Hypothalamus (tissue), 51 donors: ENCODE measurements at regions not wholly inside any gene's neighbourhood (a gene's known extent, or its start where the extent isn't known, plus 50 kb on each side); places are given as distances from the start of the nearest gene placed in this dataset.

Experiments
- DNase-seq, 51 donors: peaks; one replicate each; lab custom pipeline; 2025; lab: John Stamatoyannopoulos, UW

DNA sequence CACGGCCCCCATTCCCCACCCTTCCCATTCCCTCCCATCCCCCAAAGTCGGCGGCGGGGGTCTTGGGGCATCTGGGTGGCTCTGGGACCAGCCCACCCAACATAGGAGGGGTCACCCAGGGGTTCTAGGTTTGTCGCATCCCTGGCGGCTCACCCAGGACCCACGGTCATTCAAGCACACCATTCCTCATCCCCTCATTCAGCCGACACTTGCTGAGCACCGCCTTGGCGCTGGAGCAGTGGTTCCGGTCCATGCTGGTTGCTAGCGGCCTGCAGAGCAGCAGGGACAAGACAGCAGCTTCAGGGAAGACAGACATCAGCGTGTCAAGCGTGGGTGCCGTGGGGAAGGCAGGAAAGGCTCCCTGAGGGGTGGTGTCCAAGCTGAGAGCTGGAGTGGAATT lies 50.5 kb upstream of the OTOS start:
- no peak for DNase-seq

DNA sequence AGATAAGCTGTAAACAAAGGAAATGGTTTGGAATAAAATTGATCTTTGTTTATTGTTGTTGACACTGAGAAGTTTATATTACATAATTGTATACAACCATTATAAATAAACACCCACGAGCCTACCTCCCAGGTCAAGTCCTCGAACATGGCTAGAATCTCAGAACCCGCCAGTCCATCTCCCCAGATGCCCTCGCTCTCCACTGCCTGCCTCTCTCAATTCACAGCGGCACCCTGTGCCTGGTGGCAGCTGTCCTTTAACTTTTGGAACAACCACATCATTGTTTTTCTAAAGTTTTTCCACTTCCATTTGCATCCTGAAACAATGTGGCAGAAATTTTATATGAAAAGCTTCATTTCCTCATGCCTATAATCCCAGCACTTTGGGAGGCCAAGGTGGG lies 52.2 kb upstream of the OTOS start:
- no peak for DNase-seq

DNA sequence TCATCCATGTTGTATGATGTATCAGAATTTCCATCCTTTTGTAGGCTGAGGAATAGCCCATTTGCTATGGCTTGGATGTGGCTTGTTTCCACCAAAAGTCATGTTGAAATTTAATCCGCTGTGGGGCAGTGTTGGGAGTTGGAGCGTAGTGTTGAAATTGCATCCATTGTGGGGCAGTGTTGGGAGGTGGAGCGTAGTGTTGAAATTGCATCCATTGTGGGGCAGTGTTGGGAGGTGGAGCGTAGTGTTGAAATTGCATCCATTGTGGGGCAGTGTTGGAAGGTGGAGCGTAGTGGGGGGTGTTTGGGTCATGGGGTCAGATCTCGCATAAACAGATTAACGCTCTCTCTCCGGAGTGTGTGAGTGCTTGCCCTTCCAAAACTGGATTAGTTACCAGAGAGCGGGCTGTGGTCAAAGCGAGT lies 53.9 kb upstream of the OTOS start:
- peak in 1 of 51 donors; percentile 5 for DNase-seq

DNA sequence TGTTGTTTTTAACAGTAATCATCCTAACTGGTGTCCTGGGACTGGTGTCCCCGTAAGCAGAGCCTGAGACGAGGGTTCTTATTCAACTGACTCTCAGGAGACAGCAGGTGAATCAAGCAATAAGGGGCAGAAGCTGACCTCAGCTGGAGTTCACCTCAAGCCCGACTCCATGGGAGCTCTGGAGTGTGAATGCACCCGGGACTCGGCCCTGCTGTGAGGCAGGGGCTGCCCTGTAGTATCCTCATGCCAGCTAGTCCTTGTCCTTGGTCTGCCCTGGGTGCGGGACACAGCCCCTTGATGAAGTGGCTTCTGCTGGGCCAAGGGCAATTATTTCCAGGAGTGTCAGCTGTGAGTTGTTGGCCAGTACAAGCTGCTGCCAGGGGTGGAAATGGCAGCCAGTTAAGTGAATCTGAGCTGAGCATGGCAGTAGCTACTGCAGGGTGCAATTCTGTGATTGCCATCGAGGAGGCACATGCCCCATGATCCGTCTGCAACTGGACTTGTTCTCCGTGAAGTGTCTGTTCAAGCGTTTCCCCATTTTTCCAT lies 54.9 kb upstream of the OTOS start:
- DNase-seq = no peak

DNA sequence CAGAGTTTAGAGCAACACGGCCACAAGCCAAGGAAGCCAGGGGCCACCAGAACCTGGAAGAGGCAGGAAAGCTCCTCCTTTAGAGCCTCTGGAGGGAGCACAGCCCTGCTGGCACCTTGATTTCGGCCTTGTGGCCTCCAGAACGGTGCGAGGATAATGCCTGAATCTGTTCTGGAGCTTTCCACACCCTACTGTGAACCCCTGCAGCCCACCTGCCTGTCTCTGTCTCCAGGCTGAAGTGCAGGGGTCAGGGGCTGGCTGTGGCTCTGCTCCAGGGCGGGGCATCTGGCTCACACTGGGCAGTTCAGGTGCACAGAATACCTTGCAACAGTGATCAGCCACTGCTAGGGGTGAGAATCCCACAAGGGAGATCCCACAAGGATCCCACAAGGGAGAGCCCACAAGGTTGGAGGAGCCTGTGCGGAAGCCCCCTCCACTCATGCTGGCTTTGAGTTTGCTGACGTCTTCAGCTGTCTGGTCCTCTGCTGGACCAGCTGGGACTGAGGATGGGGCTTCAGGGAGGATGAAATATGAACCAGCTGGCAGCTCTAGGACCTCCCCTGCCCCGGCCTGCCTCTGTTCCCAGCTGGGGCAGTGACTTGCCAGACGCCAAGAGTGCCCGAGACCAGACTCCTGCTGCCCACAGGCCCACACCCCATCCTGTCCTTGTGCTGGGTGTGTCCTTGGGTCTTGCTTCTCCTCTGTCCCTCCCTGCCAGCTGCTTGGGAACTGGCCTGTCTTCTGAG lies 56.4 kb upstream of the OTOS start:
- no peak for DNase-seq

DNA sequence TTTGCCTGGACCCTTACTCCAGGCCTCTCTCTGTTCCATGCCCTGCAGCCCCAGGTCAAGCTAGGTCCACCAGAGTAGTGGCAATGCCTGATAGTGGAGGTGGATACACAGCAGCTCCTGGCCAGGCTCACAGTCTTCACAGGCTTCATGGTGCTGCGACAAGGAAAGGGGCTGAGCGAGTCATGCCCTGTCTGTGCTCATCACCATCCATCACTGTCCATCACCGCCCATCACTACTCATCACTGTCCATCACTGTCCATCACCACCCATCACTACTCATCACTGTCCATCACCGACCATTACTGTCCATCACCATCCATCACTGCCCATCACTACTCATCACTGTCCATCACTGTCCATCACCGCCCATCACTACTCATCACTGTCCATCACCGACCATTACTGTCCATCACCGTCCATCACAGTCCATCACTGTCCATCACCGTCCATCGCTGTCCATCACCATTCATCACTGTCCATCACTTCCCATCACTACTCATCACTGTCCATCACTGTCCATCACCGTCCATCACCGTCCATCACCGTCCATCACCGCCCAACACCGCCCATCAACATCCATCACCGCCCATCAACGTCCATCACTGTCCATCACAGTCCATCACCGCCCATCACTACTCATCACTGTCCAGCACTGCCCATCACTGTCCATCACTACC lies 57.1 kb upstream of the OTOS start:
- no peak for DNase-seq

DNA sequence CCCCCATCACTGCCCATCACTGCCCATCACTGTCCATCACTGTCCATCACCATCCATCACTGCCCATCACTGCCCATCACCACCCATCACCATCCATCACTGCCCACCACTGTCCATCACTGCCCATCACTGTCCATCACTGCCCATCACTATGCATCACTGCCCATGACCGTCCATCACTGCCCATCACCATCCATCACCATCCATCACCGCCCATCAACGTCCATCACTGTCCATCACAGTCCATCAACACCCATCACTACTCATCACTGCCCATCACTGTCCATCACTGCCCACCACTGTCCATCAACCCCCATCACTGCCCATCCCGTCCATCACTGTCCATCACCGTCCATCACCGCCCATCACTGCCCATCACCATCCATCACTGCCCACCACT lies 57.8 kb upstream of the OTOS start:
- DNase-seq = no peak

DNA sequence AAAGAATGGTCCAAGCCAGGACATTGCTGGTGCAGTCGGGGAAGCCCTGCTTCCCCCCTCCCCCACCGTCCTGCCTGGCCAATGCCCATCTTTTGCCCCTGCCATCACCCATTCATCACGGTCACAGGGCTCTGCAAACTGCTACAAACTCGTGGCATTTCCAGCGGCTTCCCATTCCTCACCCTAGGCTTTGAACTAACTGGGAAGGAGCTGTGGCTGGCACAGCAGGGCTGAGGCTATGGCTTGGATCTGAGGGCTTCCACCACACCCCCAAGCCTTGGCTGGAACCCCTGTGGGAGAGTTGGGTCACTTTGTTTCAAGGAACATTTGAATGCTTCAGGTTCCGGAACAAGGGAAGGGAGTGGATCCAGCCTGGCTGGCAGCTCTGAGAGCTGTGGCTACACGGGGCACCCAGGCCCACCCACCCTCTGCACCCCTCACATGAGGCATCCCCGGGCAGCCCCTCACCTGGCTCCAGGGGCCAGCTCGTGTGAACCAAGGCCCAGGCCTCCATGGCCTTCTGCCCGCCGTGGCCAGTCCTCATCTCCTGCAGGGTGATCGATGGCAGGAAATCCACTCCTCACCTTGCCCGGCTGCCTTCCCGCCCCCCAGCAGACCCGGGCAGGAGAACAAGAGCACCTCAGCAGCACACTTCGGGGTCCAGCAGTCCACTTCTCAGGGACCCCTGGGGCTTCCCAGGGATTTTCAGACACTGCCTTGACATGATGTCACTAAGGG lies 58.8 kb upstream of the OTOS start:
- no peak for DNase-seq

DNA sequence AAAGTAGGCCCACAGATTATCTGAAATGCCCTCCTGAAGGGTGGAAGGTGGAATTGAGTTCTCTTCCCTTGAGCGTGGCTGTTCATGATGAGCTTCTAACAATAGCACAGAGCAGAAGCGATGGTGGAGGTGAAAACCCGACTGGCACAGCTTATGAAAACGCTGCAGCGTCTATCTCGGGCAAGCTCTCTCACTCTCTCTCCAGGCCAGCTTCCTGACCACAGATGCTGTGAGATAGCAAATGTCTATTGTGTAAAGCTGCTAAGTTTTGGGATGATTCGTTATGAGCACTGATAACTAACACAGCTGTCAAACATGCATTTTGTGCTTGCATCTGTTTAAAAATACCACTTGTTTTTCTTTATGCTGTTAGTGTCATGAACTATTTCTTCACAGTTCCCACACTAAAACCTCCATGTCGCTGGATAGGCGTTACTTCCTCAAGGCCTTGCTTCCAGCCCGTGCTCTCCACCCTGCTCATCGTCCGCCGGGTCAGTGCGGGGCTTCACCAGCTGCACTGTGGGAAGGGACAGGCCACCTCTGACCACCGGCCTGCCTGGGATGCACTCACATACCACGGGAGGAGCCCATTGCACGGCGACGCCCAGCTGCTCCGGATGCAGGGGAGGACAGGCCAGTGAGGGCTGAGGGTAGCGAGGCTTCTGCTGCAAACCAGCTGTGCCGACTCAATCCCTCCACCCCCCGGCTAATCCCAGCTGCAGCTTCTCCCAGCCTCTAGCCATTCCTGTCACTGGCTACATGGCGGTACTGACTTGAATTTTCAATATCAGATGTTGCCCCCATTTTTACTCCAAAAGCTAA lies 60.0 kb upstream of the OTOS start:
- DNase-seq = peak in 1 of 51 donors; percentile 5

DNA sequence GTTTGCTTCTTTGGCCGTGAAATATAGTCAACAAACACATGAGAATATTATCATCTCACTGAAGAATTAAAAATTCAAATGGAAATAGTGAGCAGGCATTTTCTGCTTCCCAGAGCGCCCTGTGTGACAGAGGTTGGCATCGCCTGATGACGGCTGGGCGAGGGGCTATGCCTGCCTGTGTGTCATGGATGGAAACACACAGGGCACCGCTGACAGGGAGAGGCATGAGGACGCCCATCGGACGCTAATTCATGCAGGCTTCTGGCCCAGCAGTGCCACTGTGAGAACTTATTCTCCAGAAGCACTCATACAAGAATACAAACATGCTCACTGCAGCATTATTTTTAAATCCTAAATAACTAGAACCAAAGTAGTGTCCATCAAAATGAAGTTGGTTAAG lies 61.4 kb upstream of the OTOS start:
- peak in 7 of 51 donors; percentile 16 to 36 (median 27) for DNase-seq

DNA sequence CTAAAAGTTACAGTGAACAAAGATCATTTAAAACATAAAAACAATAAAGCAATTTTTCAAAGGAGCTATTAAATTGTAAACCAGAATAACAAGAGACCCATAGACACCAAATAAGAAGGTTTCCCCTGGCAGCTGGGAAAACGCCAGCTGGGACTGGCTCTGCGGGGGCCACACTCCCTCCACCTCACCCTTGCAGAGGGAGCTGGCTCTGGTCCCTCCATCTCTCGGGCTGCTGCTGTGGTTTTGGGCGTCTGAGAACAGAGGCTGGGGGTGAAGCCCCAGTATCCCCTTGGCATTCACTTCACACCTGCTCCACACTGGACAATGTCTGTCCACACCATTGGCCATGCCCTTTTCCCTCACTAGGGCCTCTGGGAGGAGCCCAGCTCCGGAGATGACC lies 62.1 kb upstream of the OTOS start:
- no peak for DNase-seq

DNA sequence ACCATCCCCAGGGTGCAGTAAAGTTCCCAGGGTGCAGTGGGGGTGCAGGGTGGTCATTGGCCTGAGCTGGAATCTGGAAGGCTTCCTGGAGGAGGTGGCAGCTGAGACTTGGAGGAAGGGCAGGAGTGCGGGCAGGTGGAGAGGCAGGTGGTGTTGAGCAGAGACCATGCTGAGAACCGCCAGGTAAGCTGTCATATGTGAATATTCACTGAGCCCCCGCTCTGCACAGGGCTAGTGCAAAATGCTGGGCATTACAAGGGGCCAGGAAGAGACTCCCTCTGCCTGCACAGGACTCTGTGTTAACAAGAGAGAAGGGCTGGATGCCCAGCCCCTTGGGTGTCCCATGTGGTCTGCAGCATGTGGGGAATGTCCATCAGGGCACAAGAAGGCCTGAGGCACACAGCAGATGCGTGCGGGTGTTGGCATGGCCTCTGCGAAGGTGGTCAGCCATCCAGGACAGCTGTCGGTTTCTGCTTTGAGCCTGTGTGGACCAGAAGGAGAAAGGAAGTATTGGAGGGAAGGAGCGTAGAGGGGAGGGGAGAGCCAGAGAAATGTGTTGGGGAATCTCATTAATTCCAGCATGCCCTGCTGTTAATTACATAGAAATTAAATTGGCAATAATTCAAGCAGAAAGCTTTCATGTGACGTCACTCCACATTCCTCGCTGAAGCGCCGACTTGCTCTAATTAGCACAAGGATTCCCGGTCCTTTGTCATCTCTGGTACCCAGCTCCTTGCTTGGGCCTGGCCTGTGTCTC lies 62.8 kb upstream of the OTOS start:
- no peak for DNase-seq

DNA sequence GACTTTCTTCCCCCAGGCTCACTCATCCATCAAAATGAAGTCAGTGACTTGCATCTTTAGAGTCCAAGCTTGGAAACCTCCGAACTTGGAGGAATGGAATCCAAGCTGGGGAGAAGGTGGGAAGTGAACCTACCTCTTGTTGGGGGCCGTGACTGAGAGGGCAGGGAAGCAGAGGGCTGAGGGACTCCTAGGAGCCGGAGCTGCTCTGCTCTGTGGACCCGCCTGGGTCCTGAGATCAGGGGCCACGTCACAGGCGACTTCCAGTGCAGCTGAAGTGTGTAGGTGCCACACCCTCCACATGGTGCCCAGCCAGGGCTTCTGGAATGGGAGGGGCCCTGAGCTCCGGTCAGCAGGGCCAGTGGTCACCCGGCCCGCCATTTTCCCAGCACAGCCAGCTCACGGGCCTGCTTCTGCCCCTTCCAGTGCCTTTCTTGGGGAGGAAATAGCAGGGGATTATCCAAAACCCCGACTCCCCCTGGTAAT lies 63.4 kb upstream of the OTOS start:
- no peak for DNase-seq

DNA sequence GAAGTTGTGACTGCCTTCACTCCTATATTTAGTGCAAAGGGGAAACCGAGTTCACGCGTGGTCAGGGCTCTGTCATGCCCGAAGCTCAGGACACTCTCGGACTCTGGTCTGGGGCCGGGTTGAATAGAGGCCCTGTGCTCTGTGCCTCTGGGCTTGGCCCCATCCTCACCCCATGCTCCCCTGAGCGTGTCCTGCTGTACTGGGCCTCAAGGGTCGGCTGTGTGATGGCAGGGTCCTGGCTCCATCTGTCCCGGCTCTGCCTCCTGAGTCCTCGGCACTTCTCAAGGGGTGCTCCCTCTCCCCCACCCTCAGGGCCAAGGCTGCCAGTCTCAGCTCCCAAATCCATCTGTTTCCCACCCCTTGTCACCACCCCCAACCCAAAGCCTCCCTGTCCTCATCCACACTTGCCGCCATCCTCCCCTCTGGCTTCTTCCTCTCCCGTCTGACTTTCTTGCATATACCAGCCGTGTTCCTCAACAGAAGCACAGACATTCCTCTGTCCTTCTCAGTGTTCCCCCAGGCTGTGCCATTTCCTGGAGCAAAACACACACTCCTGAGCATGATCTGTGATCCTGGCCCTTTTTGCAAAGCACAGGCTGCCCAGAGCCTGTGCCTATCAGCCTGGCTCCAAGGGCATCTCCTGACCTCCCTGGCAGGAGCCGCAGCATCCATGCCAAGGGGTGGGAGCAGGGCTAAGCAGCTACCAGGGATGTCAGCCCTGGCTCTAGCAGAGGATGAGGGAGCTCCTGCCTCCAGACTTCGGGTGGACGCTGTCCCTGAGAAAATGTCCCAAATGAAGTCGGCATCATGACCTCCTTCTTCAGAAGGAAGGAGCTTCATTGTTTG lies 64.2 kb upstream of the OTOS start:
- DNase-seq = no peak

DNA sequence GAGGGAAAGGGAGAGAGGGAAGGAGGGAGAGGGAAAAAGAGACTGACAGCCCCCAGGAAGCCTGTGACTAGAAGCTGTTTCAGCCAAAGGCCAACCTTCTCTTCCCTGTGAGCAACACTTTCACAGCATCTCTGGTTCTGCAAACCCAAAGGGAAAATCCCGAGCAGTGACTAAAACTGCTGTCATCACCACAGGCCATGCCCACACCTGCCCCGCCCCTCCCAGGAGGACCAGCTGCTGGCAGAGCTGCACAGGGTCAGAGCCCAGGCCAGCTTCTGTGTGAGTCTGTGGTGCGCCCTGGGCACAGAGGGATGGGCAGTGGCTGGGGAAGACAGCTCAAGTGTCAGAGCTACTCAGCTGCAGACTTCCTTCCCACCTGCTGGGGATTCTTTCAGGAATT lies 64.9 kb upstream of the OTOS start:
- DNase-seq = peak in 2 of 51 donors; percentile 28 to 33

DNA sequence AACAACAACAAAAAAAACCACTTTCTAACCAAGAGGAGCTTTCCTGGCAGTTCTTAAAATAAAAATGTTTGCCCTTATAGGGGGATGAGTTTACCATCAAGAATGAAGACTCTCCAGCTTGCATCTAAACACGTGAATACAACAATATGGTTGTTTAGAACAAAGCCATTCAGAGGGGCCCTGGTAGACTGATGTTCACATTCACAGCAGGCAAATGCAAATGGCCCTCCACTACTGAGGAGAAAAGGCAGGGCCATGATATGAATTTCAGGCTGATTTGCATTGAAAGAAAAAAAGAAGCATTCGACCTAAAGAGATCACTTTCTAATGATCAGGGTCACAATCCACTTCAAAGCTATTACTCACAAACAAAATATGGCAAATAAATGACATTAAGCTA lies 65.3 kb upstream of the OTOS start:
- DNase-seq = no peak

DNA sequence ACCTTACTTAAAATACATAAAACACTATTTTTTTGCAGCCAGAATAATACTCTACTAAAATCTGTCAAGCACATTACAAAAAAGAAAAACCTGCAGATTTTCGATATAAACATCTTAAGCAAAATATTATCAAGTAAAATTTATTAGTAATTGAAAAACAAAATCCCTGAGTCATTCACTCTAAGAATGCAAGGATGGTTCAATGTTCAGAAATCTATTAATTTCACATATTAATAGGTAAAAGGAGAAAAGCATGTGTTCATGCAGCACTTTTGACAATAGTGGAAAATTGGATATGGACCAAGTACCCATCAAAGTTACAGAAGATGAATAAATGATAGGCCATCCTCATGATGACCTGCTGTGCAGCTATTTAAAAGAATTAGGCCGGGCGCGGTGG lies 66.2 kb upstream of the OTOS start:
- DNase-seq = no peak

DNA sequence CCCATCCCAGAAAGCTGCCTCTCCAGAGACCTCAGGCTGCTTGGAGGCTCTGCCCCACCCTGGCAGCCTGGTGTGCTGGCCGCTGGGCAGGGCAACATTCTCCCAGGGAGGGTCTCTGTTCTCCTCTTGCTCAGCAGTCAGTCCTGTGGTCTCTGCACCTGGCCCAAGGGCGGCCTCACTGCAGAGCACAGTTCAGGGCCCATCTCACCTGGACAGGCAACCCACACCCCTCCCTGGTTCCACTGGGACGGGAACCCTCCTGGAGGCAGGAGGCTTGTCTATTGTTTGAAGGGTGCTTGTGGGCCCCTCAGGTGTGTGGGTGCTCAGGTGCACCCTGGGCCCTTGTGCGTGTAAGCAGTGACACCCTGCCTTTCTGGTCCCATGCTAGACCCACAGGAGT lies 67.2 kb upstream of the OTOS start:
- no peak for DNase-seq

DNA sequence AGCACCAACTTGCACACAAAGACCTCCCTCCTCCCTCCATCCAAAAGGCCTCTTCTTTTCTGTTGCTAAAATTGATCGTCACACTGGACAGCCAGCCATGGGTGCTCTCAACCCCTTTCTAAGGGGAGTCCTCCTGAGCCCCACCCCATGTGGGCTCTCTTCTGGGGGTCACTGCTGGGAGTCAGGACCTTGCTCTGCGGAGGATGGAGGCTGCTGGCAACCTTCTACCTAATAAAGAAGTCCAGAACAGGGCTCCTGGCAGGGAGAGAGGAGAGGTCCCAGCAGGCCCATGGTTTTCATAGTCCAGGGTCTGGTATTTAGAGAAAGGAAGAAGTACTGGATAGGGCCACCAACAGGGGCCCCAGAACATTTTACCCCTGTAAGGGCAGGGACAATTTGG lies 67.6 kb upstream of the OTOS start:
- no peak for DNase-seq
